ENCODE measurements at regions not wholly inside any gene's neighbourhood (a gene's known extent, or its start where the extent isn't known, plus 50 kb on each side); places are given as distances from the start of the nearest gene placed in this dataset.

GRCh38 chr20:10921491-10922010 lies 247.8 kb upstream of the JAG1 start:
- DNase-seq (ENCODE audit: low read depth), result no peak
- H3K4me3 ChIP-seq (ENCODE audit: low read depth, low read length), result no peak overlapping the region
- in situ Hi-C loops (cut with HindIII; ENCODE audit: low sequenced_read_pairs), result no loop called here
- TF ChIP-seq, protein P1, sequence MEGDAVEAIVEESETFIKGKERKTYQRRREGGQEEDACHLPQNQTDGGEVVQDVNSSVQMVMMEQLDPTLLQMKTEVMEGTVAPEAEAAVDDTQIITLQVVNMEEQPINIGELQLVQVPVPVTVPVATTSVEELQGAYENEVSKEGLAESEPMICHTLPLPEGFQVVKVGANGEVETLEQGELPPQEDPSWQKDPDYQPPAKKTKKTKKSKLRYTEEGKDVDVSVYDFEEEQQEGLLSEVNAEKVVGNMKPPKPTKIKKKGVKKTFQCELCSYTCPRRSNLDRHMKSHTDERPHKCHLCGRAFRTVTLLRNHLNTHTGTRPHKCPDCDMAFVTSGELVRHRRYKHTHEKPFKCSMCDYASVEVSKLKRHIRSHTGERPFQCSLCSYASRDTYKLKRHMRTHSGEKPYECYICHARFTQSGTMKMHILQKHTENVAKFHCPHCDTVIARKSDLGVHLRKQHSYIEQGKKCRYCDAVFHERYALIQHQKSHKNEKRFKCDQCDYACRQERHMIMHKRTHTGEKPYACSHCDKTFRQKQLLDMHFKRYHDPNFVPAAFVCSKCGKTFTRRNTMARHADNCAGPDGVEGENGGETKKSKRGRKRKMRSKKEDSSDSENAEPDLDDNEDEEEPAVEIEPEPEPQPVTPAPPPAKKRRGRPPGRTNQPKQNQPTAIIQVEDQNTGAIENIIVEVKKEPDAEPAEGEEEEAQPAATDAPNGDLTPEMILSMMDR (IDR thresholded peaks at IDR 0.05; ENCODE audit: low read depth, low read length, missing control alignments), result no peak

DNA sequence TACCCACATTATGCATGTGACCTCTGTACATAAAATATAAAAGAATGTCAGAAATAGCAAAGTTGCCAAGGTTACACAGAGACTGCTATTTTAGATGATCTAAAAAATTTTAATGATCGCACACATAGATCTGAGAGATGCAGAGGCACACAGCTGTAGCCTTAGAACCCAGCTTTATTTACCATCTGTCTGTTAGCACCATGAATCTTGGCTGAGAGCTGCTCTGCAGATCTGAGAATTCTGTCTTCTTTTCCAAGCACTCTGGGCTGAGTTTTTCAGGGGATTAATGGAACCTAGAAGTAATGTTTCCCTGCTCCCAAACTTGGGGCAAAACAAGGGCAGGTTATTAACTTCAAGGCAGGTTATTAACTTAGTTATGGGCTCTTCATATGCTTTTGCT lies 248.7 kb upstream of the JAG1 start:
- TF ChIP-seq, protein P1 (IDR thresholded peaks at IDR 0.05; ENCODE audit: low read depth, low read length, missing control alignments), result no peak
- in situ Hi-C loops (cut with HindIII; ENCODE audit: low sequenced_read_pairs), result no loop called here
- DNase-seq (ENCODE audit: low read depth), result no peak
- no peak overlapping the region for H3K4me3 ChIP-seq (ENCODE audit: low read depth, low read length)

GRCh38 chr20:10922941-10923340 lies 249.1 kb upstream of the JAG1 start:
- in situ Hi-C loops (cut with HindIII; ENCODE audit: low sequenced_read_pairs), result no loop called here
- H3K4me3 ChIP-seq (ENCODE audit: low read depth, low read length), result no peak overlapping the region
- peak; percentile 87 for DNase-seq (ENCODE audit: low read depth)
- TF ChIP-seq, protein P1 (IDR thresholded peaks at IDR 0.05; ENCODE audit: low read depth, low read length, missing control alignments), result no peak

DNA sequence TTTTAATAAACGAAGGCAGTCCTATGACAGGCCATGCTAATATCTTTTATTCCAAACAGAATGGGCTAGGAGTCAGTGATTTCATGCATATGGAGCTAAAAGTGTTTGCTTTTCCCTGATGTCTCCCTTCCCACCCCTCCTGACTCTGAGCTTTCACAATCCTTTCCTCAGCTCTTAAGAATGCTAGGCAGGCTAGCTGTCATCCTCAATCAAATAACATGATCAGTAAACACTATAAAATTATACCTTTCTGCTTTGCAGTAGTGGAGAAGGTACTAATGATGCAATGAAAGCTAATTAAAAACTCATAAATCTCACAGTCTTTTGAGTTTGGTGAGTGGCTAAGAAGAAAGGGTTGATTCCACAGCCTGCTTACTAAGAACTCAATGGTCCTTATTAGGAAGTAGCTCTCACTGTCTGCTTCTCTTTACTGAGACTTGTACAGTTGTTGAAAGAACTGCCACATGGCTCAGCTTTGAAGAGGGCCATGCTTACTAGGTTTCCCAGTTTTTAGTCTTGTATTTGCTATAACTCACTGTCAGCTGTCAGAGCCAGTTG lies 250.9 kb upstream of the JAG1 start:
- no peak for DNase-seq (ENCODE audit: low read depth)
- in situ Hi-C loops (cut with HindIII; ENCODE audit: low sequenced_read_pairs), result no loop called here

DNA sequence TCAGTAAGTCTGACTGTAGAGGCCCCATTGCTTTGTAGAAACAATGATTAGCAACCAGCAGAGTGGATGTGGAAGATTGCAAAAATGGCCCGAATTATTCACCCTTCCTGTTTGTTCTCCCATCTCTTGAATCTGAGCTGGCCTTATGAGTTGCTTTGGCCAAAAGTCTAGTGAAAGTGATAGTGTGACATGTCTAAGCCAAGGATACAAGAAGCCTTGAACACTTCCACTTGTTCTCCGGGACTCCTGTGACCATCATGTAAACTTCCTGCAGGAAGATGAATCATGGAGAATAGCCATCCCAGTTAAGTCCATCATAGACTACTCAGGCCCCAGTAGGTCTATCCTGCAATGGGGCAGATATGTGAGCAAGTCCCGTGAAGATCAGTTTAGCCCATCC lies 252.0 kb upstream of the JAG1 start:
- DNase-seq (ENCODE audit: low read depth), result no peak
- no peak overlapping the region for H3K4me3 ChIP-seq (ENCODE audit: low read depth, low read length)
- TF ChIP-seq, protein P1 (IDR thresholded peaks at IDR 0.05; ENCODE audit: low read depth, low read length, missing control alignments), result no peak
- in situ Hi-C loops (cut with HindIII; ENCODE audit: low sequenced_read_pairs), result no loop called here

More for the DNA sequence above, 250.9 kb upstream of the JAG1 start:
- TF ChIP-seq, protein P1 (IDR thresholded peaks at IDR 0.05; ENCODE audit: low read depth, low read length, missing control alignments), result no peak
- no peak overlapping the region for H3K4me3 ChIP-seq (ENCODE audit: low read depth, low read length)

- no peak overlapping the region for H3K4me3 ChIP-seq (ENCODE audit: low read depth, low read length)
- TF ChIP-seq, protein P1 (IDR thresholded peaks at IDR 0.05; ENCODE audit: low read depth, low read length, missing control alignments), result no peak
- DNase-seq (ENCODE audit: low read depth), result no peak
- in situ Hi-C loops (cut with HindIII; ENCODE audit: low sequenced_read_pairs), result no loop called here
Measured at GRCh38 chr20:10927011-10927583, 253.3 kb upstream of the JAG1 start.

Measured in astrocyte of the cerebellum (primary cell).